ENCODE measurements at regions not wholly inside any gene's neighbourhood (a gene's known extent, or its start where the extent isn't known, plus 50 kb on each side); places are given as distances from the start of the nearest gene placed in this dataset.

DNA sequence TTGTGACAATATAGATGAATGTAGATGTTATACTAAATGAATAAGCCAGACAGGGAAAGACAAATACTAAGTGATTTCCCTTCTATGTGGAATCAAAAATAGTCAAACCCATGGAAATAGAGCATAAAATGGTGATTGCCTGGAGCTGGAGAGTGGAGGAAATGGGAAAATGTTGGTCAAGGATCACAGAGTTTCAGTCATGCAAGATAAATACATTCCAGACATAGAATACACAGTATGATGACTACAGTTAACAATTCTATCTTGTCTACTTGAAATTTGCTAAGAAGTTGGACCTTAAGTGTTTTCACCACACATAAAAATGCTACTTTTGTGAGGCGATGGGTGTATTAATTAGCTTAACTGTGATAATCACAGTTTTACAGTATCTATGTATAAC lies 1182.7 kb downstream of the AACS start:
- H3K4me1 ChIP-seq (ENCODE audit: insufficient read depth, low read length, poor library complexity, severe bottlenecking) = no peaks in the 10 kb centered on the region
- no peak overlapping the region for H2AFZ ChIP-seq (ENCODE audit: low read length)
- ChIA-PET CTCF (ENCODE audit: unreplicated experiment) (no interaction called here), POLR2A (interaction anchor here (1.0 kb wide), 1 partner anchor 9 kb away, joined by 3 read pairs; no protein-coding TSS in a partner anchor)
- TF ChIP-seq, protein P1, sequence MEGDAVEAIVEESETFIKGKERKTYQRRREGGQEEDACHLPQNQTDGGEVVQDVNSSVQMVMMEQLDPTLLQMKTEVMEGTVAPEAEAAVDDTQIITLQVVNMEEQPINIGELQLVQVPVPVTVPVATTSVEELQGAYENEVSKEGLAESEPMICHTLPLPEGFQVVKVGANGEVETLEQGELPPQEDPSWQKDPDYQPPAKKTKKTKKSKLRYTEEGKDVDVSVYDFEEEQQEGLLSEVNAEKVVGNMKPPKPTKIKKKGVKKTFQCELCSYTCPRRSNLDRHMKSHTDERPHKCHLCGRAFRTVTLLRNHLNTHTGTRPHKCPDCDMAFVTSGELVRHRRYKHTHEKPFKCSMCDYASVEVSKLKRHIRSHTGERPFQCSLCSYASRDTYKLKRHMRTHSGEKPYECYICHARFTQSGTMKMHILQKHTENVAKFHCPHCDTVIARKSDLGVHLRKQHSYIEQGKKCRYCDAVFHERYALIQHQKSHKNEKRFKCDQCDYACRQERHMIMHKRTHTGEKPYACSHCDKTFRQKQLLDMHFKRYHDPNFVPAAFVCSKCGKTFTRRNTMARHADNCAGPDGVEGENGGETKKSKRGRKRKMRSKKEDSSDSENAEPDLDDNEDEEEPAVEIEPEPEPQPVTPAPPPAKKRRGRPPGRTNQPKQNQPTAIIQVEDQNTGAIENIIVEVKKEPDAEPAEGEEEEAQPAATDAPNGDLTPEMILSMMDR (conservative IDR thresholded peaks at IDR 0.05; ENCODE audit: low read length) = no peak
- no peak for TF ChIP-seq EZH2phosphoT487 (IDR thresholded peaks at IDR 0.05; ENCODE audit: borderline replicate concordance, low read depth, low read length)
- H3K36me3 ChIP-seq (ENCODE audit: insufficient read depth, low read length) = no peaks in the 10 kb centered on the region
- no peaks in the 10 kb centered on the region for H3K9me3 ChIP-seq (ENCODE audit: low read length)
- no peaks in the 10 kb centered on the region for H4K20me1 ChIP-seq (ENCODE audit: insufficient read depth, low read length)
- H3K4me3 ChIP-seq (ENCODE audit: low read depth, low read length, poor library complexity, severe bottlenecking) = no peak overlapping the region
- H3K9me2 ChIP-seq (ENCODE audit: insufficient read depth, low read length) = no peaks in the 10 kb centered on the region
- DNase-seq (ENCODE audit: low spot score) = no peak
- H3K79me2 ChIP-seq (ENCODE audit: insufficient read depth, low read depth, low read length) = no peaks in the 10 kb centered on the region
- BruUV-seq (replicated peaks) = no TSS peak
- intact Hi-C loops (cut with micrococcal nuclease; ENCODE audit: unreplicated experiment) = no loop called here
- no peak overlapping the region for H3K27ac ChIP-seq (ENCODE audit: low read depth, low read length, poor library complexity, severe bottlenecking)
- no peak overlapping the region for H3K4me2 ChIP-seq (ENCODE audit: low read length)

DNA sequence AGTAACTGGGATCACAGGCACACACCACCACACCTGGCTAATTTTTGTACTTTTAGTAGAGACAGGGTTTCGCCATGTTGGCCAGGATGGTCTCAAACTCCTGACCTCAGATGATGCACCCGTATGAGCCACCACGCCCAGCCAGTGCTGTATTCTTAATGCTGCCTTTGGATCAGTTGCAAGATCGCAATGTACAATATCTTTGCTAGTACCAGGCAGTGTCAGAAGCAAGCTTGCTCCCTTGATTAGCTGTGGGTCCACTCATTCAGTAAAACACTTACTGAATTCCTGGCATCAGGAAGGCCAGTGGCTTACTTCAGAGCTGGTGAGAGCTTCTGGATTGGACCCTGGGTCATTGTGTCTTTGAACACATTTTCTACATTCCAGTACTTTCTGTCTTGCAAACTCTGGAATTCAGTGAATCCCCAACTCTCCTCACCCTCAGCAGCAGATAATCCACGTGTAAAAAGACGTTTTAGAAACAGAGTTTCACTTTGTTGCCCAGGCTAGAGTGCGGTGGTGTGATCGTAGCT lies 1183.7 kb downstream of the AACS start:
- no peaks in the 10 kb centered on the region for H3K4me1 ChIP-seq (ENCODE audit: insufficient read depth, low read length, poor library complexity, severe bottlenecking)
- H3K36me3 ChIP-seq (ENCODE audit: insufficient read depth, low read length) = no peaks in the 10 kb centered on the region
- no peak overlapping the region for H2AFZ ChIP-seq (ENCODE audit: low read length)
- DNase-seq (ENCODE audit: low spot score) = no peak
- H4K20me1 ChIP-seq (ENCODE audit: insufficient read depth, low read length) = no peaks in the 10 kb centered on the region
- no TSS peak for BruUV-seq (replicated peaks)
- CTCF ChIA-PET (ENCODE audit: unreplicated experiment) = no interaction called here
- no peaks in the 10 kb centered on the region for H3K79me2 ChIP-seq (ENCODE audit: insufficient read depth, low read depth, low read length)
- H3K9me2 ChIP-seq (ENCODE audit: insufficient read depth, low read length) = no peaks in the 10 kb centered on the region
- no peak overlapping the region for H3K4me3 ChIP-seq (ENCODE audit: low read depth, low read length, poor library complexity, severe bottlenecking)
- TF ChIP-seq, protein P1 (conservative IDR thresholded peaks at IDR 0.05; ENCODE audit: low read length) = no peak
- TF ChIP-seq EZH2phosphoT487 (IDR thresholded peaks at IDR 0.05; ENCODE audit: borderline replicate concordance, low read depth, low read length) = no peak
- intact Hi-C loops (cut with micrococcal nuclease; ENCODE audit: unreplicated experiment) = no loop called here
- no peak overlapping the region for H3K27ac ChIP-seq (ENCODE audit: low read depth, low read length, poor library complexity, severe bottlenecking)
- POLR2A ChIA-PET = no interaction called here
- H3K4me2 ChIP-seq (ENCODE audit: low read length) = no peak overlapping the region
- no peaks in the 10 kb centered on the region for H3K9me3 ChIP-seq (ENCODE audit: low read length)

DNA sequence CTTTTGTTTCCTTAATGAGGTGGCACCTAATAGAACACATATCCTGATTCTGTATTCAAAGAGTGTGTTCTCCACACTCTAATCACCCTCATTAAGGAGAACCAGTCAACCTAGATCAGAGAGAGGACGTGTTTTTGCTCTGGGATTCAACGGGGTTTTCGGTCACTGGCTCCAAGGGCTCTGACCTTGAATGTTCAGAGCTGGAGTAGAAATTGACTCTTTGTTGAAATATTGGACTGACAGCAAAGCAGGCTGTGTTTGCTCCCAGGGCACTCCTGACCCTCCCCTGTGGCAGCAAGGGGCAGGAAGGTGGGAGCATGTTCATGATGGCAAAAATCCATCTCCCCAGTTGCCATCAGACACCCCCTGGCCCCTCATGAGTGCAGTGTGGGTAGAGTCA lies 1193.0 kb downstream of the AACS start:
- no TSS peak for BruUV-seq (replicated peaks)
- TF ChIP-seq EZH2phosphoT487 (IDR thresholded peaks at IDR 0.05; ENCODE audit: borderline replicate concordance, low read depth, low read length) = no peak
- TF ChIP-seq, protein P1 (conservative IDR thresholded peaks at IDR 0.05; ENCODE audit: low read length) = no peak
- Histone ChIP-seq H4K20me1 (ENCODE audit: insufficient read depth, low read length) (no peaks in the 10 kb centered on the region), H3K27ac (ENCODE audit: low read depth, low read length, poor library complexity, severe bottlenecking) (no peak overlapping the region), H3K9me2 (ENCODE audit: insufficient read depth, low read length) (no peaks in the 10 kb centered on the region), H3K4me1 (ENCODE audit: insufficient read depth, low read length, poor library complexity, severe bottlenecking) (no peaks in the 10 kb centered on the region), H3K36me3 (ENCODE audit: insufficient read depth, low read length) (no peaks in the 10 kb centered on the region), H3K4me2 (ENCODE audit: low read length) (no peak overlapping the region), H3K4me3 (ENCODE audit: low read depth, low read length, poor library complexity, severe bottlenecking) (no peak overlapping the region), H3K79me2 (ENCODE audit: insufficient read depth, low read depth, low read length) (no peaks in the 10 kb centered on the region), H2AFZ (ENCODE audit: low read length) (no peak overlapping the region), H3K9me3 (ENCODE audit: low read length) (no peaks in the 10 kb centered on the region)
- no peak for DNase-seq (ENCODE audit: low spot score)
- ChIA-PET CTCF (ENCODE audit: unreplicated experiment) (no interaction called here), POLR2A (no interaction called here)
- intact Hi-C loops (cut with micrococcal nuclease; ENCODE audit: unreplicated experiment) = no loop called here
